ENCODE measurements at regions not wholly inside any gene's neighbourhood (a gene's known extent, or its start where the extent isn't known, plus 50 kb on each side); places are given as distances from the start of the nearest gene placed in this dataset.
"Not testable (repeated sequence)": the region's sequence is repeated elsewhere in the genome, so short reads cannot be mapped to it uniquely, and the experiment has no call there.

- 47% methylated on average over 5 of the region's 5 CpGs for WGBS (ENCODE audit: low lambda C conversion rate)
- FAIRE-seq; H3K4me2 ChIP-seq (ENCODE audit: low read depth, low read length); intact Hi-C loops (cut with micrococcal nuclease; ENCODE audit: unreplicated experiment); H2AFZ ChIP-seq (ENCODE audit: low read length); DNase-seq (ENCODE audit: low spot score); H3K36me3 ChIP-seq (replicated peaks in 1 of 2; ENCODE audit: control insufficient read depth in 1 of 2, insufficient read depth in 2 of 2, low read length in 2 of 2); H4K20me1 ChIP-seq (ENCODE audit: insufficient read depth, low read length); ATAC-seq; BruUV-seq (replicated peaks); H3K79me2 ChIP-seq (ENCODE audit: insufficient read depth, low read length); CTCF ChIA-PET (ENCODE audit: low intra/inter-chr PET ratio, low total read pairs); H3K9me3 ChIP-seq (ENCODE audit: low read length); in situ Hi-C loops (cut with HindIII; ENCODE audit: extremely low pct_ligation_motif_present, low pct_unique_long_range_greater_than_20kb); POLR2A ChIA-PET; H3K9ac ChIP-seq (ENCODE audit: insufficient read depth, low read depth, low read length); H3K4me3 ChIP-seq (replicated peaks in 1 of 3; ENCODE audit: insufficient read depth in 1 of 3, low read depth in 2 of 3, low read length in 3 of 3); H3K27ac ChIP-seq (ENCODE audit: extremely low read length, insufficient read depth, low read length): not testable (repeated sequence)
- peaks cover 0 to 18% of the 10 kb centered on the region in 2 experiments; a peak in 1 of 5 replicates for H3K27me3 ChIP-seq (ENCODE audit: control insufficient read depth in 1 of 2, insufficient read depth in 2 of 2, low read length in 2 of 2)
- peaks cover 18% of the 10 kb centered on the region for H3K4me1 ChIP-seq (ENCODE audit: insufficient read depth, low read length)
Observed at GRCh38 chr1:148336121-148336918, 146.8 kb downstream of the PPIAL4G start.

- ChIA-PET POLR2A (interaction anchor here (1.0 to 2.1 kb wide), 4 partner anchors 54 to 296 kb away, joined by 4 to 34 read pairs (median 6); no protein-coding TSS in a partner anchor), CTCF (ENCODE audit: low intra/inter-chr PET ratio, low total read pairs) (no interaction called here)
- peak overlapping the region; percentile 71 for H2AFZ ChIP-seq (ENCODE audit: low read length)
- peaks cover 18% of the 10 kb centered on the region for H3K4me1 ChIP-seq (ENCODE audit: insufficient read depth, low read length)
- in situ Hi-C loops (cut with HindIII; ENCODE audit: extremely low pct_ligation_motif_present, low pct_unique_long_range_greater_than_20kb) = no loop called here
- peak; percentile 84 for ATAC-seq
- DNase-seq (ENCODE audit: low spot score) = peak; percentile 64
- WGBS (ENCODE audit: low lambda C conversion rate) = 2% methylated on average over 31 of the region's 33 CpGs
- H3K9ac ChIP-seq (ENCODE audit: insufficient read depth, low read depth, low read length) = peak overlapping the region; percentile 70
- BruUV-seq (replicated peaks) = TSS peak; percentile 81
- peaks cover 0 to 18% of the 10 kb centered on the region in 2 experiments; a peak in 1 of 5 replicates for H3K27me3 ChIP-seq (ENCODE audit: control insufficient read depth in 1 of 2, insufficient read depth in 2 of 2, low read length in 2 of 2)
- peak overlapping the region; percentile 10 for H3K27ac ChIP-seq (ENCODE audit: extremely low read length, insufficient read depth, low read length)
- peak; percentile 52 for FAIRE-seq
- H3K4me3 ChIP-seq (replicated peaks in 1 of 3; ENCODE audit: insufficient read depth in 1 of 3, low read depth in 2 of 3, low read length in 3 of 3) = peak overlapping the region; percentile 46 to 73 (median 61)
- H3K79me2 ChIP-seq (ENCODE audit: insufficient read depth, low read length) = no peaks in the 10 kb centered on the region
- no peaks in the 10 kb centered on the region for H3K9me3 ChIP-seq (ENCODE audit: low read length)
- H4K20me1 ChIP-seq (ENCODE audit: insufficient read depth, low read length) = no peaks in the 10 kb centered on the region
- intact Hi-C loops (cut with micrococcal nuclease; ENCODE audit: unreplicated experiment) = no loop called here
- peak overlapping the region; percentile 96 for H3K4me2 ChIP-seq (ENCODE audit: low read depth, low read length)
- H3K36me3 ChIP-seq (replicated peaks in 1 of 2; ENCODE audit: control insufficient read depth in 1 of 2, insufficient read depth in 2 of 2, low read length in 2 of 2) = no peaks in the 10 kb centered on the region
- no peak for TF ChIP-seq HMG20B (CRISPR knock-in tag; conservative IDR thresholded peaks at IDR 0.05)
- TF ChIP-seq ZNF329 (CRISPR knock-in tag; IDR thresholded peaks at IDR 0.05; ENCODE audit: low read depth) = no peak
- TF ChIP-seq HOMEZ (CRISPR knock-in tag; IDR thresholded peaks at IDR 0.05; ENCODE audit: low read depth) = no peak
- no peak for TF ChIP-seq NFE2 (CRISPR knock-in tag; IDR thresholded peaks at IDR 0.05)
- no peak for TF ChIP-seq IKZF1 (IDR thresholded peaks at IDR 0.05)
- TF ChIP-seq CBX1 (IDR thresholded peaks at IDR 0.05; ENCODE audit: low read depth) = no peak
- no peak for TF ChIP-seq ZMYM2 (CRISPR knock-in tag; IDR thresholded peaks at IDR 0.05)
- no peak for TF ChIP-seq ZNF354B (CRISPR knock-in tag; IDR thresholded peaks at IDR 0.05)
- no peak for TF ChIP-seq RFXANK (CRISPR knock-in tag; IDR thresholded peaks at IDR 0.05)
- no peak for TF ChIP-seq FOSL1 (CRISPR knock-in tag; IDR thresholded peaks at IDR 0.05; ENCODE audit: borderline replicate concordance)
- TF ChIP-seq KDM3A (CRISPR knock-in tag; IDR thresholded peaks at IDR 0.05; ENCODE audit: low read depth) = no peak
- TF ChIP-seq ZNF18 (CRISPR knock-in tag; IDR thresholded peaks at IDR 0.05; ENCODE audit: insufficient replicate concordance) = no peak
- no peak for TF ChIP-seq ZNF713 (CRISPR knock-in tag; IDR thresholded peaks at IDR 0.05)
Observed at GRCh38 chr1:148334339-148335130, 148.6 kb downstream of the PPIAL4G start.
